ENCODE measurements at regions not wholly inside any gene's neighbourhood (a gene's known extent, or its start where the extent isn't known, plus 50 kb on each side); places are given as distances from the start of the nearest gene placed in this dataset.
"Not testable (repeated sequence)": the region's sequence is repeated elsewhere in the genome, so short reads cannot be mapped to it uniquely, and the experiment has no call there.

- ATAC-seq, result no peak
- no peak for DNase-seq (ENCODE audit: low spot score)
Observed at GRCh38 chr2:17258861-17259260, 259.4 kb downstream of the RAD51AP2 start.

- DNase-seq (ENCODE audit: low spot score) (no peak), ATAC-seq (no peak)
Observed at GRCh38 chr2:17257189-17257909, 260.9 kb downstream of the RAD51AP2 start.

- DNase-seq (ENCODE audit: low spot score), result no peak
- no peak for ATAC-seq
Observed at GRCh38 chr2:17255071-17255470, 263.2 kb downstream of the RAD51AP2 start.

GRCh38 chr2:17254421-17254820, 263.8 kb downstream of the RAD51AP2 start:
- no peak for DNase-seq (ENCODE audit: low spot score)
- no peak for ATAC-seq

- no peak for ATAC-seq
- no peak for DNase-seq (ENCODE audit: low spot score)
Observed at GRCh38 chr2:17252258-17252657, 266.0 kb downstream of the RAD51AP2 start.

- ATAC-seq (no peak), DNase-seq (ENCODE audit: low spot score) (no peak)
Observed at GRCh38 chr2:17251171-17251570, 267.1 kb downstream of the RAD51AP2 start.

- ATAC-seq (no peak), DNase-seq (ENCODE audit: low spot score) (no peak)
Observed at GRCh38 chr2:17249249-17249648, 269.0 kb downstream of the RAD51AP2 start.

GRCh38 chr2:17245906-17246305, 272.3 kb downstream of the RAD51AP2 start:
- ATAC-seq, result no peak
- no peak for DNase-seq (ENCODE audit: low spot score)

- ATAC-seq (no peak), DNase-seq (ENCODE audit: low spot score) (no peak)
Observed at GRCh38 chr2:17242813-17243485, 275.3 kb downstream of the RAD51AP2 start.

- no peak for ATAC-seq
- DNase-seq (ENCODE audit: low spot score), result no peak
Observed at GRCh38 chr2:17239550-17239949, 278.7 kb downstream of the RAD51AP2 start.

- DNase-seq (ENCODE audit: low spot score), result no peak
Observed at GRCh38 chr2:17235167-17235566, 283.1 kb downstream of the RAD51AP2 start.

GRCh38 chr2:17232776-17233556, 285.3 kb downstream of the RAD51AP2 start:
- DNase-seq (ENCODE audit: low spot score), result no peak
- no peak for ATAC-seq

More at GRCh38 chr2:17235167-17235566, 283.1 kb downstream of the RAD51AP2 start:
- no peak for ATAC-seq

- no peak for ATAC-seq
- DNase-seq (ENCODE audit: low spot score), result no peak
Observed at GRCh38 chr2:17231394-17231965, 286.8 kb downstream of the RAD51AP2 start.

GRCh38 chr2:17229414-17229813, 288.8 kb downstream of the RAD51AP2 start:
- DNase-seq (ENCODE audit: low spot score) (no peak), ATAC-seq (no peak)

- ATAC-seq, result no peak
- DNase-seq (ENCODE audit: low spot score), result no peak
Observed at GRCh38 chr2:17228461-17228860, 289.8 kb downstream of the RAD51AP2 start.

- DNase-seq (ENCODE audit: low spot score) (no peak), ATAC-seq (no peak)
Observed at GRCh38 chr2:17227856-17228255, 290.4 kb downstream of the RAD51AP2 start.

- no peak for DNase-seq (ENCODE audit: low spot score)
- ATAC-seq, result no peak
Observed at GRCh38 chr2:17226941-17227490, 291.2 kb downstream of the RAD51AP2 start.

GRCh38 chr2:17223211-17223610, 295.0 kb downstream of the RAD51AP2 start:
- ATAC-seq (no peak), DNase-seq (ENCODE audit: low spot score) (no peak)

- no peak for ATAC-seq
Observed at GRCh38 chr2:17208511-17208910, 309.7 kb downstream of the RAD51AP2 start.

GRCh38 chr2:17206771-17207170, 311.5 kb downstream of the RAD51AP2 start:
- no peak for ATAC-seq
- DNase-seq (ENCODE audit: low spot score), result no peak

More at GRCh38 chr2:17208511-17208910, 309.7 kb downstream of the RAD51AP2 start:
- no peak for DNase-seq (ENCODE audit: low spot score)

- DNase-seq (ENCODE audit: low spot score); ATAC-seq: not testable (repeated sequence)
Observed at GRCh38 chr2:17204214-17204613, 314.0 kb downstream of the RAD51AP2 start.

All from left lobe of liver (tissue), 2 donors.